Brain microvascular endothelial cell (primary cell): ENCODE measurements at regions not wholly inside any gene's neighbourhood (a gene's known extent, or its start where the extent isn't known, plus 50 kb on each side); places are given as distances from the start of the nearest gene placed in this dataset.
A peak's percentile ranks its signal among the peaks of the same experiment; 100 is the strongest.

Experiments
- DNase-seq: peaks from one replicate; pipeline ENCODE4 v3.0.0-alpha.2; 2020
- H3K27ac ChIP-seq: fragments of 250-450 bp; sonication (Bioruptor Pico); 2 replicates; pipeline ENCODE4 v1.5.1; 2020; ENCODE audit warnings: mild to moderate bottlenecking, moderate library complexity
- H3K27me3 ChIP-seq: fragments of 250-450 bp; sonication (Bioruptor Pico); replicated peaks from 2 replicates; pipeline ENCODE4 v1.5.1; 2020; ENCODE audit warnings: mild to moderate bottlenecking
- H3K36me3 ChIP-seq: fragments of 250-450 bp; sonication (Bioruptor Pico); replicated peaks from 2 replicates; pipeline ENCODE4 v1.5.1; 2020; ENCODE audit warnings: mild to moderate bottlenecking
- H3K4me3 ChIP-seq: 2 replicates; pipeline ENCODE4 v1.5.1; 2011; ENCODE audit warnings: low read depth, mild to moderate bottlenecking, control low read depth, low read length, moderate library complexity
- in situ Hi-C: cut with HindIII; loops from 2 replicates; pipeline ENCODE4 v1.10.0; 2017; ENCODE audit warnings: low sequenced_read_pairs, low pct_ligation_motif_present
- TF ChIP-seq, protein P1 (sequence below): IDR thresholded peaks from 2 replicates; pipeline ENCODE4 v1.5.1; 2011; ENCODE audit warnings: low read depth, mild to moderate bottlenecking, moderate library complexity, low read length, control low read depth, inconsistent platforms; ENCODE audit errors: missing control alignments

DNA sequence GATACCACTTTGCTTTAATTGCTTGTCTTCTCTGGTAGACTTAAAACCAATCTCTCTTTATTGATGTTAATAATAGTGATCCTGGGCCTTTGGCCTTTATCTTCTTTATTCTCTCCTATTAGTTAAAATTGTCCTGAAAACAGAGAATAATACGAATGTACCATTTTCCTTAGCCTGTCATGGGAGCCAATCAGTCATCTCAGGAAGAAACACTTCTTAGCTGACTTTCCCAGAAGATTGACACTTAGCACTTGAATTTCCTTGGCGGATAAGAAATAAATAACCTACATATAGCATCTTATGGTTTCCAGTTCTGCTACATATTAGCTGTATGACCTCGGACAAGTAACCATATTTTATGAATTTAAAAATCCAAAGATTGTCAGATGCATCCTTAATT is 338.4 kb upstream of the SLC14A2 start:
- Histone ChIP-seq H3K4me3 (no peak overlapping the region), H3K27me3 (no peaks in the 10 kb centered on the region), H3K36me3 (no peaks in the 10 kb centered on the region), H3K27ac (no peak overlapping the region)
- no peak for DNase-seq
- TF ChIP-seq, protein P1, sequence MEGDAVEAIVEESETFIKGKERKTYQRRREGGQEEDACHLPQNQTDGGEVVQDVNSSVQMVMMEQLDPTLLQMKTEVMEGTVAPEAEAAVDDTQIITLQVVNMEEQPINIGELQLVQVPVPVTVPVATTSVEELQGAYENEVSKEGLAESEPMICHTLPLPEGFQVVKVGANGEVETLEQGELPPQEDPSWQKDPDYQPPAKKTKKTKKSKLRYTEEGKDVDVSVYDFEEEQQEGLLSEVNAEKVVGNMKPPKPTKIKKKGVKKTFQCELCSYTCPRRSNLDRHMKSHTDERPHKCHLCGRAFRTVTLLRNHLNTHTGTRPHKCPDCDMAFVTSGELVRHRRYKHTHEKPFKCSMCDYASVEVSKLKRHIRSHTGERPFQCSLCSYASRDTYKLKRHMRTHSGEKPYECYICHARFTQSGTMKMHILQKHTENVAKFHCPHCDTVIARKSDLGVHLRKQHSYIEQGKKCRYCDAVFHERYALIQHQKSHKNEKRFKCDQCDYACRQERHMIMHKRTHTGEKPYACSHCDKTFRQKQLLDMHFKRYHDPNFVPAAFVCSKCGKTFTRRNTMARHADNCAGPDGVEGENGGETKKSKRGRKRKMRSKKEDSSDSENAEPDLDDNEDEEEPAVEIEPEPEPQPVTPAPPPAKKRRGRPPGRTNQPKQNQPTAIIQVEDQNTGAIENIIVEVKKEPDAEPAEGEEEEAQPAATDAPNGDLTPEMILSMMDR, result no peak
- in situ Hi-C loops, result no loop called here

DNA sequence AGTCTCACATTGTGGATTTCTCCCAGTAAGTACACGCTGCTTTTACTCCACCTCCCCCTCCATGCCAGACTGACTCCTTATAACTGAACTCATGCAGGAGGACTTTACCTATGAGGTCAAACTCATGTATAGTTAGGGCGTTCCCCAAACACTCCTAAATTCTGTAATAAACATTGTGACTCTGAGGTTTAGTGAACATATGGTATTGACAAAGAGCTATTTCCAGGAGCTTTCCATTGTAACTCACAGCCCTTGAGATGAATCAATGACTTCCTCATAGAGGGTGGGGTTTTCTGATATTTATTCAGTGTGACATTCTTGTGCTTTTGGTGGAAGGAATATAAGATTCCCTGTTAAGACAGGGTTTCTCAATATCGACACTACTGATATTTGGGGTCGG is 337.4 kb upstream of the SLC14A2 start:
- in situ Hi-C loops, result no loop called here
- DNase-seq, result no peak
- H3K36me3 ChIP-seq, result no peaks in the 10 kb centered on the region
- no peak overlapping the region for H3K4me3 ChIP-seq
- TF ChIP-seq, protein P1, result no peak
- no peaks in the 10 kb centered on the region for H3K27me3 ChIP-seq
- H3K27ac ChIP-seq, result no peak overlapping the region

DNA sequence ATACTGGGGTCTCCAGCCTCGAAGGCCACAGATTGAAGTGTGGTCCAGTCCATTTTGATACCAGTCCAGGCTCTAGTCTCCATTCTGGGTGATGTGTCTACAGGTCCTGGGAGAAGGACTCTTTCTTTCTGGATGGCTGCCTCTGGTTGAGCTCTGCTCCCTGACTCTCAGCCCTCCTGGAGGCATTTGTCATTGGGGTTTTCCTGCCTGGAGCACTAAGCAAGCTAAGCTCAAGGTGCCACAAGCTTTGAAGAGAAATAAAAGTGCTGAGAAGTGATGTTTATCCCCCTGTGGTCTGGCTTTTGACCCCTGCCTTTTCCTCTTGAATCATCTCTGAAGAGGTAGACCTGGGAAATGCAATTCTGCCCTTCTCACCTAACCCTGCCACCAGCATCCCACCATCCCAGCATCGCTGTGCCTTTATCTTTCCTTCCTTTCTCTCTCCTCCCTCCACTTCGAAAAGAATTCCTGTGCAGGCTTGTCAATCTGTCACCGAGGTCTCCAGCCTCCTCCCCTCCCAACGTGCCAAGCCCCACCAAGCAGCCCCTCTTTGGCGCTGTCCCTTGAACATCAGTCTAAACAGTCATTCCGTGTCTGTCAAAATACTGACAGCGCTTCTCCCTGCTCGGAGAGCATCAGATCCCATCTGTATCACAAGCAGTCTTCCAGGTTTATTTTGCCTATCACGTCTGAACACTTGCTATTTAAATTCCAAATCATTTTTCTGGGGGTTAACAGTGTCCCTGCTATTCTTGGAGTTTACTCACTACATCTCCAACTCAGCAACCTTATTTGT is 334.6 kb upstream of the SLC14A2 start:
- H3K27ac ChIP-seq, result no peak overlapping the region
- no peak for DNase-seq
- H3K27me3 ChIP-seq, result no peaks in the 10 kb centered on the region
- TF ChIP-seq, protein P1, result no peak
- no peaks in the 10 kb centered on the region for H3K36me3 ChIP-seq
- no peak overlapping the region for H3K4me3 ChIP-seq
- in situ Hi-C loops, result no loop called here

DNA sequence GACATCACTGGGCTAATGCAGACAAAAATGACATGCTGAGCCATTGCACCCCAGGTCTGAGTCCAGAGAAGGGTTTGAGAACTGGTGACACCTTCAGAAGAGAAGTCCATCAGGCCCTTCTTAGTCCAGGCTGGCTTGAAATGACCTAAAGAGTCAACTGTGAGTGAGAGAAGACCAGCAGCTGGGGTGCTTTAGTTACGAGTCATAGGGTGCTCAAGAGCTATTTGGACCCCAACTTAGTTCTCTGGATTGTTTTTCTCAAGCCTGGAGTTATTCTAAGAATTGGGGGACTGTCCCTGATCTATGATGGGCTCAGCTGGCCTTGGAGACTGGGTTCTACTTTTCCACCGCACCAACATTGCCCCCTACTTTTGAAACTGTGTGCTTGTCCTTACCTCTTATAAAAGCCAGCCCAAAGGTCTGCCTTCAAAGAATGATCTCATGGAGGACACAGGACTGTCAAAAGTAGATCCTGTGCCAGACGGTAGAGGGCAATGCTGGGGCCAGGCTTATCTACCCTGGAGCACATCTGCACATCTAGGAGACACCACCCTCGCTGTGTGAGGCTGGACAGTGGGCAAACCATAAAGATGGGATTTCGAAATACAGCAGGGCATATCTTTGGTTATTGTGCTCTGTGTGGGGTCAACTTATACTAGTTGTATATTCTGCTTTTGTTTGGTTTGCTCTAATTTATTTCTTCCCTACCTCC is 333.0 kb upstream of the SLC14A2 start:
- no peak for DNase-seq
- Histone ChIP-seq H3K27me3 (no peaks in the 10 kb centered on the region), H3K36me3 (no peaks in the 10 kb centered on the region), H3K4me3 (no peak overlapping the region), H3K27ac (no peak overlapping the region)
- in situ Hi-C loops, result no loop called here
- TF ChIP-seq, protein P1, result peak; percentile 20

DNA sequence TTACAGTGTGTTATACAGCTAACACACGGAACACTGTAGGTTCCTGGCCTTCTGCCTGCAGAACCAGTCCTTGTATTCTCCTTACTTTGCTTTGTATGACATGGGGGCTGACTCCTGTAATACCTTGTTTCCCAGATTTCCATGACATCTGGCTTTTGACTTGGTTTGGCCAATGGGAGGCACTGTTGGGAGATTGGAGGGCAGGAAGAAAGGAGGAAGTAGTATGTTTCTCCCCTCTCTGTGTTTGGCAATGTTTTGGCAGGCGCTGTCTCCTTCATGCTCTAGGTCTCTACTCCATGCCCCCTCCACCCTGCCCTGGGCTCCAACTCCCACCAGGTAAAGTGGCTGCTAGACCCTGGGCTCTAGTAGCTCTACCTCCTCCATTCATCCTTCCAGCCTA is 331.1 kb upstream of the SLC14A2 start:
- in situ Hi-C loops, result no loop called here
- TF ChIP-seq, protein P1, result no peak
- DNase-seq, result no peak
- no peak overlapping the region for H3K27ac ChIP-seq
- H3K36me3 ChIP-seq, result no peaks in the 10 kb centered on the region
- no peak overlapping the region for H3K4me3 ChIP-seq
- no peaks in the 10 kb centered on the region for H3K27me3 ChIP-seq
